ENCODE measurements at regions not wholly inside any gene's neighbourhood (a gene's known extent, or its start where the extent isn't known, plus 50 kb on each side); places are given as distances from the start of the nearest gene placed in this dataset.

GRCh38 chrY:7936046-7936445 is 1024.5 kb upstream of the AMELY start:
- no peak for TF ChIP-seq CTCF (IDR thresholded peaks at IDR 0.05 in 8 of 11, conservative IDR thresholded peaks at IDR 0.05 in 3 of 11)
- TF ChIP-seq POLR2AphosphoS5 (IDR thresholded peaks at IDR 0.05), result no peak
